ENCODE measurements at regions not wholly inside any gene's neighbourhood (a gene's known extent, or its start where the extent isn't known, plus 50 kb on each side); places are given as distances from the start of the nearest gene placed in this dataset.

GRCh38 chr16:14335297-14335696 lies 264.2 kb downstream of the MRTFB start:
- no peak for DNase-seq (ENCODE audit: low read depth in 2 of 2)

- DNase-seq (ENCODE audit: low read depth in 2 of 2) = no peak
Observed at GRCh38 chr16:14334366-14335080, 263.4 kb downstream of the MRTFB start.

GRCh38 chr16:14333361-14333760 lies 262.2 kb downstream of the MRTFB start:
- DNase-seq (ENCODE audit: low read depth in 2 of 2) = no peak

- no peak for DNase-seq (ENCODE audit: low read depth in 2 of 2)
Observed at GRCh38 chr16:14331020-14331419, 259.9 kb downstream of the MRTFB start.

- no peak for DNase-seq (ENCODE audit: low read depth in 2 of 2)
Observed at GRCh38 chr16:14329727-14330350, 258.7 kb downstream of the MRTFB start.

GRCh38 chr16:14325502-14326401 lies 254.6 kb downstream of the MRTFB start:
- DNase-seq (ENCODE audit: low read depth in 2 of 2) = no peak

GRCh38 chr16:14324581-14324980 lies 253.5 kb downstream of the MRTFB start:
- no peak for DNase-seq (ENCODE audit: low read depth in 2 of 2)

GRCh38 chr16:14322186-14322585 lies 251.1 kb downstream of the MRTFB start:
- no peak for DNase-seq (ENCODE audit: low read depth in 2 of 2)

- DNase-seq (ENCODE audit: low read depth in 2 of 2) = no peak
Observed at GRCh38 chr16:14321542-14321941, 250.4 kb downstream of the MRTFB start.

GRCh38 chr16:14320406-14320805 lies 249.3 kb downstream of the MRTFB start:
- DNase-seq (ENCODE audit: low read depth in 2 of 2) = no peak

Data from stimulated activated CD4-positive, alpha-beta T cell treated with anti-CD3 and anti-CD28 coated beads, Interleukin-4, amount 100 ng/mL, for 48 hours (primary cell).